HUES6 (cell line): ENCODE measurements at regions not wholly inside any gene's neighbourhood (a gene's known extent, or its start where the extent isn't known, plus 50 kb on each side); places are given as distances from the start of the nearest gene placed in this dataset.
"Not testable (repeated sequence)": the region's sequence is repeated elsewhere in the genome, so short reads cannot be mapped to it uniquely, and the experiment has no call there.

Experiments used
- H3K27ac ChIP-seq: 2 replicates; pipeline ENCODE4 v1.7.0; 2013; ENCODE audit warnings: low read depth, mild to moderate bottlenecking, low read length, inconsistent platforms
- H3K27me3 ChIP-seq: 2 replicates; pipeline ENCODE4 v1.6.1; 2013; ENCODE audit warnings: low read length; ENCODE audit not compliant: control insufficient read depth, insufficient read depth
- H3K36me3 ChIP-seq: 2 replicates; pipeline ENCODE4 v1.6.1; 2013; ENCODE audit warnings: low read length; ENCODE audit not compliant: control insufficient read depth, insufficient read depth
- H3K4me1 ChIP-seq: 2 replicates; pipeline ENCODE4 v1.6.1; 2013; ENCODE audit warnings: low read length; ENCODE audit not compliant: control insufficient read depth, insufficient read depth
- H3K4me3 ChIP-seq: 2 replicates; pipeline ENCODE4 v1.5.1; 2013; ENCODE audit warnings: low read depth, low read length
- H3K9ac ChIP-seq: one replicate; pipeline ENCODE4 v1.6.1; 2013; ENCODE audit warnings: mild to moderate bottlenecking, low read length
- H3K9me3 ChIP-seq: 2 replicates; pipeline ENCODE4 v1.6.1; 2013; ENCODE audit warnings: low read depth, low read length; ENCODE audit not compliant: control insufficient read depth, insufficient read depth

GRCh38 chr14:92223025-92223424 lies 99.9 kb upstream of the SLC24A4 start:
- no peaks in the 10 kb centered on the region for H3K4me1 ChIP-seq
- H3K9ac ChIP-seq = no peak overlapping the region
- no peak overlapping the region for H3K4me3 ChIP-seq
- no peaks in the 10 kb centered on the region for H3K27me3 ChIP-seq
- H3K9me3 ChIP-seq = no peaks in the 10 kb centered on the region
- no peaks in the 10 kb centered on the region for H3K36me3 ChIP-seq
- H3K27ac ChIP-seq = no peak overlapping the region

GRCh38 chr14:92224358-92224954 lies 98.5 kb upstream of the SLC24A4 start:
- Histone ChIP-seq H3K9ac (no peak overlapping the region), H3K36me3 (no peaks in the 10 kb centered on the region), H3K4me1 (no peaks in the 10 kb centered on the region), H3K4me3 (no peak overlapping the region), H3K27me3 (no peaks in the 10 kb centered on the region), H3K27ac (no peak overlapping the region), H3K9me3 (no peaks in the 10 kb centered on the region)

GRCh38 chr14:92225731-92226130 lies 97.2 kb upstream of the SLC24A4 start:
- Histone ChIP-seq H3K4me3 (no peak overlapping the region), H3K9me3 (no peaks in the 10 kb centered on the region), H3K27me3 (no peaks in the 10 kb centered on the region), H3K4me1 (no peaks in the 10 kb centered on the region), H3K9ac (no peak overlapping the region), H3K27ac (no peak overlapping the region), H3K36me3 (no peaks in the 10 kb centered on the region)

- H3K9me3 ChIP-seq, H3K27ac ChIP-seq, H3K36me3 ChIP-seq, H3K27me3 ChIP-seq, H3K9ac ChIP-seq, H3K4me3 ChIP-seq, H3K4me1 ChIP-seq: not testable (repeated sequence)
These were observed 96.8 kb upstream of the SLC24A4 start for GRCh38 chr14:92226166-92226565.

GRCh38 chr14:92236243-92236900 lies 86.6 kb upstream of the SLC24A4 start:
- no peak overlapping the region for H3K9ac ChIP-seq
- H3K27me3 ChIP-seq = no peaks in the 10 kb centered on the region
- peaks cover 28% of the 10 kb centered on the region for H3K9me3 ChIP-seq
- H3K4me1 ChIP-seq = no peaks in the 10 kb centered on the region
- H3K4me3 ChIP-seq = no peak overlapping the region
- no peaks in the 10 kb centered on the region for H3K36me3 ChIP-seq
- no peak overlapping the region for H3K27ac ChIP-seq

- no peaks in the 10 kb centered on the region for H3K4me1 ChIP-seq
- no peaks in the 10 kb centered on the region for H3K27me3 ChIP-seq
- H3K27ac ChIP-seq = no peak overlapping the region
- H3K9me3 ChIP-seq = peaks cover 47% of the 10 kb centered on the region
- H3K36me3 ChIP-seq = no peaks in the 10 kb centered on the region
- no peak overlapping the region for H3K4me3 ChIP-seq
- no peak overlapping the region for H3K9ac ChIP-seq
These were observed 82.3 kb upstream of the SLC24A4 start for GRCh38 chr14:92240658-92241057.

- Histone ChIP-seq H3K4me3 (no peak overlapping the region), H3K36me3 (no peaks in the 10 kb centered on the region), H3K9ac (no peak overlapping the region), H3K9me3 (peaks cover 57% of the 10 kb centered on the region), H3K27ac (no peak overlapping the region), H3K27me3 (no peaks in the 10 kb centered on the region), H3K4me1 (no peaks in the 10 kb centered on the region)
These were observed 80.9 kb upstream of the SLC24A4 start for GRCh38 chr14:92241966-92242595.

GRCh38 chr14:92244805-92245204 lies 78.2 kb upstream of the SLC24A4 start:
- Histone ChIP-seq H3K27ac (no peak overlapping the region), H3K9ac (no peak overlapping the region), H3K9me3 (peaks cover 54% of the 10 kb centered on the region), H3K36me3 (no peaks in the 10 kb centered on the region), H3K27me3 (no peaks in the 10 kb centered on the region), H3K4me3 (no peak overlapping the region), H3K4me1 (no peaks in the 10 kb centered on the region)

- no peak overlapping the region for H3K4me3 ChIP-seq
- no peak overlapping the region for H3K27ac ChIP-seq
- peaks cover 3% of the 10 kb centered on the region; the same call in 1 of the 2 replicates for H3K4me1 ChIP-seq
- peaks cover 9% of the 10 kb centered on the region; the same call in 1 of the 2 replicates for H3K27me3 ChIP-seq
- no peak overlapping the region for H3K9ac ChIP-seq
- H3K36me3 ChIP-seq = no peaks in the 10 kb centered on the region
- H3K9me3 ChIP-seq = peaks cover 42% of the 10 kb centered on the region
These were observed 75.6 kb upstream of the SLC24A4 start for GRCh38 chr14:92247341-92247740.

GRCh38 chr14:92247947-92248346 lies 75.0 kb upstream of the SLC24A4 start:
- Histone ChIP-seq H3K27ac (no peak overlapping the region), H3K4me3 (no peak overlapping the region), H3K4me1 (peaks cover 9% of the 10 kb centered on the region; the same call in 1 of the 2 replicates), H3K9ac (no peak overlapping the region), H3K27me3 (peaks cover 15% of the 10 kb centered on the region; the same call in 1 of the 2 replicates), H3K9me3 (peaks cover 38% of the 10 kb centered on the region), H3K36me3 (no peaks in the 10 kb centered on the region)

- H3K9ac ChIP-seq = no peak overlapping the region
These were observed 74.3 kb upstream of the SLC24A4 start for GRCh38 chr14:92248696-92249095.

More at GRCh38 chr14:92248696-92249095, 74.3 kb upstream of the SLC24A4 start:
- H3K4me1 ChIP-seq = peaks cover 14% of the 10 kb centered on the region
- H3K27me3 ChIP-seq = peaks cover 22% of the 10 kb centered on the region; the same call in 1 of the 2 replicates
- no peak overlapping the region for H3K4me3 ChIP-seq
- no peak overlapping the region for H3K27ac ChIP-seq
- peaks cover 34% of the 10 kb centered on the region for H3K9me3 ChIP-seq
- H3K36me3 ChIP-seq = no peaks in the 10 kb centered on the region
